Endodermal cell (in vitro differentiated cells): ENCODE measurements at regions not wholly inside any gene's neighbourhood (a gene's known extent, or its start where the extent isn't known, plus 50 kb on each side); places are given as distances from the start of the nearest gene placed in this dataset.
A peak's percentile ranks its signal among the peaks of the same experiment; 100 is the strongest.

Source experiments
- DNase-seq: peaks from one replicate; pipeline ENCODE4 v3.0.0-alpha.2; 2017
- H3K27ac ChIP-seq: 2 replicates; pipeline ENCODE4 v1.5.1; 2013; ENCODE audit warnings: mild to moderate bottlenecking, low read depth, low read length, moderate library complexity
- H3K27me3 ChIP-seq: 2 replicates; pipeline ENCODE4 v1.6.1; 2013; ENCODE audit warnings: mild to moderate bottlenecking, low read length, moderate library complexity; ENCODE audit not compliant: insufficient read depth, control insufficient read depth, poor library complexity, severe bottlenecking
- H3K36me3 ChIP-seq: 2 replicates; pipeline ENCODE4 v1.7.0; 2013; ENCODE audit warnings: mild to moderate bottlenecking, low read length, moderate library complexity; ENCODE audit not compliant: control insufficient read depth, insufficient read depth
- H3K4me1 ChIP-seq: one replicate; pipeline ENCODE4 v1.7.0; 2013; ENCODE audit warnings: low read length; ENCODE audit not compliant: control insufficient read depth, insufficient read depth
- H3K4me3 ChIP-seq: 2 replicates; pipeline ENCODE4 v1.5.1; 2013; ENCODE audit warnings: mild to moderate bottlenecking, low read length, moderate library complexity
- H3K9ac ChIP-seq: 2 replicates; pipeline ENCODE4 v1.6.1; 2013; ENCODE audit warnings: mild to moderate bottlenecking, low read length, moderate library complexity; ENCODE audit not compliant: poor library complexity, severe bottlenecking; ENCODE audit errors: extremely low read depth
- H3K9me3 ChIP-seq: 2 replicates; pipeline ENCODE4 v1.6.1; 2013; ENCODE audit warnings: mild to moderate bottlenecking, low read length, moderate library complexity; ENCODE audit not compliant: control insufficient read depth
- H3K27ac Mint-ChIP-seq: 2 replicates; pipeline ENCODE4 v1.8.0; 2020; ENCODE audit warnings: mixed read lengths
- H3K27me3 Mint-ChIP-seq: 2 replicates; pipeline ENCODE4 v1.8.0; 2021; ENCODE audit warnings: mild to moderate bottlenecking, mixed read lengths; ENCODE audit not compliant: insufficient read depth
- H3K36me3 Mint-ChIP-seq: 2 replicates; pipeline ENCODE4 v1.8.0; 2020; ENCODE audit warnings: low read depth, mixed read lengths
- H3K4me1 Mint-ChIP-seq: 2 replicates; pipeline ENCODE4 v1.8.0; 2020; ENCODE audit warnings: mixed read lengths
- H3K4me3 Mint-ChIP-seq: 2 replicates; pipeline ENCODE4 v1.8.0; 2020; ENCODE audit warnings: mild to moderate bottlenecking, moderate library complexity, mixed read lengths
- H3K9me3 Mint-ChIP-seq: 2 replicates; pipeline ENCODE4 v1.8.0; 2020; ENCODE audit warnings: mild to moderate bottlenecking, mixed read lengths
- CTCF ChIP-seq: fragments of 200-600 bp; sonication (generic); conservative IDR thresholded peaks from 2 replicates; pipeline ENCODE4 v1.5.0; 2021; ENCODE audit warnings: antibody characterized with exemption, mild to moderate bottlenecking
- WGBS, 2 experiments: methylation state at CpG; one replicate each; pipeline versions ENCODE4 v1.1.5 to v1.1.7; 2013; ENCODE audit warnings: missing lambda C conversion rate in 2 of 2, mixed read lengths in 1 of 2; ENCODE audit not compliant: insufficient coverage in 1 of 2, insufficient read length in 1 of 2; 5-methylcytosine and 5-hydroxymethylcytosine counted together

DNA sequence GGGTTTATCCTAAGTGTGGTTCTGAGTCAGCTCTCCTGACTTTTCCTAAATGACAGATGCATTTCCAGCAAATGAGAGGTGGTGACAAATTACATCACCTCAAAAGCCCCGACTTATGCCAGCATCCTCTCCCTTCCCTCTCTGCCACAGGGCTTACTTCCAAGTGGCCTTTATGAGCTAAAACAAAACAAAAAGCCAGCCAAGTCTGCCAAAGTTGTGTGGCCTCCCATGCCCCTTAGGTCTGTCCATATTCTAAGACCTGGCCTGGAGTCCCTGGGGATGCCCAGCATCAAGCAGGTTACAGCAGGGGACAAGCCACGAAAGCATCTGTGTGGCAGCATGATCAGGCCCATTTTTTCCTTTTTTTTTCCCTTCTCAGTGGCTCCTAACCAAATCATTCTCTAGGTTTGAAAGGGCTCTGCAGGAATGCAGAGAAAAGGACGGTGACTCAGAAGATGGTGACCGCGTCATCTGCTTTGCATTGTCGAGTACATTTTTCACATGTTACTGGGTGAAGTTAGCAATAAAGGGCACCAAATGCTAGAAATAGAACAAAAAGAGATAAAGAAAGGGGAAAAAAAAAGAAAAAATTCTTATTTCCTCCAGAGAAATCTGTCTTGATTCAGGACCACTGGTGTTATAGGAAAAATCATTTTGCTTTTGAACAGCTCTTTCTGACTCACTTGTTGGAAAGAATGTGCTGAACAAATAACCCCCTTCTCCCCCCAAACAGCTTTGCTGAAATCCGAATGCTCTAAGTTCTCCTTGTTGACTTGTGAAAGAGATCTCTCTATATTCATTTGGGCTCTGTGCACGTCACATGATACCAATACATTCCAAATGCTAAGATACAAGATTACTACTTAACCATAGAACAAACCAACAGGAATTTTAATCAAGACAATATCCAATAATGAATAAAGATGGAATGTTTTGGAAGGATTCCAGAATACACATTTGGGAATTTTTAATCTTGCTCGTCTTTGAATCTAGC is 178.7 kb downstream of the EN1 start:
- Histone ChIP-seq H3K27me3 (no peaks in the 10 kb centered on the region), H3K9me3 (no peaks in the 10 kb centered on the region), H3K27ac (peak overlapping the region; percentile 36), H3K9ac (no peak overlapping the region), H3K4me1 (no peaks in the 10 kb centered on the region), H3K4me3 (no peak overlapping the region), H3K36me3 (no peaks in the 10 kb centered on the region)
- Mint-ChIP-seq H3K9me3 (no peaks in the 10 kb centered on the region), H3K27ac (no peak overlapping the region), H3K36me3 (no peaks in the 10 kb centered on the region), H3K27me3 (peaks cover 7% of the 10 kb centered on the region), H3K4me1 (no peaks in the 10 kb centered on the region), H3K4me3 (no peak overlapping the region)
- peak; percentile 62 for DNase-seq
- WGBS, 2 experiments, result 63 to 73% methylated on average over 8 to 9 of the region's 9 CpGs
- TF ChIP-seq CTCF, result no peak

DNA sequence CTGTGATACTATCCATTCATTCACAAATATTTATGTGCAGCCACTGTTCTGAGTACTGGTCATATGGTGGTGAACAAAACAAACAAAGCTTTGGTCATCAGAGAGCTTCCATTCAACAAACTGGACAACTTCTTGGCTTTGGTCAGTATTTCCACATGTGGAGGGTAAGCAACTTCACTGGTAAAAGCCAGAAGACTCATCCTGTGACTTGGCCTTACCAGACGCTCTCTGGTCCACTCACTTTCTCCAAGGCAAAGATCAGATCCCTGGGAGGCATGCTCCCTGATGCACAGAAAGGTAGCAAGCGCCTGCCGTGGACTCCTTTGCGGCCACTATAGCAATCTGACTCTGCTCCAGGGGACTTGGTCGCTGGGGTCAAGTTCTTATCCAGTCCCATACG is 179.5 kb downstream of the EN1 start:
- no peaks in the 10 kb centered on the region for H3K36me3 ChIP-seq
- no peaks in the 10 kb centered on the region for H3K4me1 ChIP-seq
- H3K27ac ChIP-seq, result no peak overlapping the region
- no peak for DNase-seq
- H3K4me3 Mint-ChIP-seq, result no peak overlapping the region
- no peaks in the 10 kb centered on the region for H3K4me1 Mint-ChIP-seq
- no peaks in the 10 kb centered on the region for H3K36me3 Mint-ChIP-seq
- H3K9ac ChIP-seq, result no peak overlapping the region
- no peaks in the 10 kb centered on the region for H3K9me3 ChIP-seq
- no peaks in the 10 kb centered on the region for H3K27me3 ChIP-seq
- WGBS, 2 experiments, result 92 to 98% methylated on average over 5 to 6 of the region's 6 CpGs
- H3K9me3 Mint-ChIP-seq, result no peaks in the 10 kb centered on the region
- TF ChIP-seq CTCF, result no peak
- peaks cover 5% of the 10 kb centered on the region for H3K27me3 Mint-ChIP-seq
- no peak overlapping the region for H3K4me3 ChIP-seq
- H3K27ac Mint-ChIP-seq, result no peak overlapping the region

DNA sequence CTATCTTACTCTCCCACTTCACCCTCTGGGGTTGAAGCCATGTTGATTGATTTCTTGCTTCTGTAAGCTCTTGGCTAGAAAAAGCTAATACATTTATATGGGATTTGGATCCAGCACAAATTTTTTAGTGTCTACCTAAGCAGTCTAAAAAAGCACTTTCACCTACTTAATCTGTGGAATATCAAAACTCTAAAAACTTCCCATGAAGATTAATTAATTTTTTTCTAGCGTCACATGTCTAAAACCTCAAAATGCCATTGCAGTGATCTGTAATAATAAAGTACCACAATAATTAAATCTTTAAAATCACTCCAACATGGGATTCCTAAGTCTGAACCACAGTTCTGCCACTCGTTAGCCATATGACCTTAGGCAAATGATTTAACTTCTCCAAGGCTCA is 180.1 kb downstream of the EN1 start:
- no peak for DNase-seq
- no peaks in the 10 kb centered on the region for H3K36me3 Mint-ChIP-seq
- H3K9me3 Mint-ChIP-seq, result no peaks in the 10 kb centered on the region
- H3K4me3 Mint-ChIP-seq, result no peak overlapping the region
- Histone ChIP-seq H3K9ac (no peak overlapping the region), H3K36me3 (no peaks in the 10 kb centered on the region), H3K4me3 (no peak overlapping the region), H3K27me3 (no peaks in the 10 kb centered on the region), H3K27ac (no peak overlapping the region), H3K9me3 (no peaks in the 10 kb centered on the region), H3K4me1 (no peaks in the 10 kb centered on the region)
- no peak for TF ChIP-seq CTCF
- H3K27me3 Mint-ChIP-seq, result peaks cover 7% of the 10 kb centered on the region
- no peaks in the 10 kb centered on the region for H3K4me1 Mint-ChIP-seq
- no peak overlapping the region for H3K27ac Mint-ChIP-seq
- 89 to 90% methylated on average over 2 of the region's 2 CpGs for WGBS, 2 experiments
